ENCODE measurements at regions not wholly inside any gene's neighbourhood (a gene's known extent, or its start where the extent isn't known, plus 50 kb on each side); places are given as distances from the start of the nearest gene placed in this dataset.

DNA sequence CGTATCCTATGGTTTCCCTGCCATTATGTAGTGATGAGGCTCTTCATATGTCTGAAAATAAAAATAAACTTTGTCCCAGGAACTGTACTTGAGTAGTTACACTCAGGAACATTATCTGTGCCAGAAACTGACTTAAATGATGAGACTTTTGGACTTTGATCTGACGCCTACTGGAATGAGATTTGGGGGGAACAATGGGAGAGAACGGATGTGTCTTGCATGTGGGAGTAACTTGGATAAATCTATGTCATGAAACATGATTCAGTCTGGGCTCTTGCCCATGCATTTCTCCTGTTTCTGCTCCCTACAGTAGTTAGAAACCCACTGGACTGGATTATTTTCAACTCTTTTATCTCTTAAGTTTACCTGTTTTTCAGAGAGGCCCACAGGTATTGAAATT is 2351.4 kb downstream of the PCDH7 start:
- POLR2A ChIA-PET, result no interaction called here

DNA sequence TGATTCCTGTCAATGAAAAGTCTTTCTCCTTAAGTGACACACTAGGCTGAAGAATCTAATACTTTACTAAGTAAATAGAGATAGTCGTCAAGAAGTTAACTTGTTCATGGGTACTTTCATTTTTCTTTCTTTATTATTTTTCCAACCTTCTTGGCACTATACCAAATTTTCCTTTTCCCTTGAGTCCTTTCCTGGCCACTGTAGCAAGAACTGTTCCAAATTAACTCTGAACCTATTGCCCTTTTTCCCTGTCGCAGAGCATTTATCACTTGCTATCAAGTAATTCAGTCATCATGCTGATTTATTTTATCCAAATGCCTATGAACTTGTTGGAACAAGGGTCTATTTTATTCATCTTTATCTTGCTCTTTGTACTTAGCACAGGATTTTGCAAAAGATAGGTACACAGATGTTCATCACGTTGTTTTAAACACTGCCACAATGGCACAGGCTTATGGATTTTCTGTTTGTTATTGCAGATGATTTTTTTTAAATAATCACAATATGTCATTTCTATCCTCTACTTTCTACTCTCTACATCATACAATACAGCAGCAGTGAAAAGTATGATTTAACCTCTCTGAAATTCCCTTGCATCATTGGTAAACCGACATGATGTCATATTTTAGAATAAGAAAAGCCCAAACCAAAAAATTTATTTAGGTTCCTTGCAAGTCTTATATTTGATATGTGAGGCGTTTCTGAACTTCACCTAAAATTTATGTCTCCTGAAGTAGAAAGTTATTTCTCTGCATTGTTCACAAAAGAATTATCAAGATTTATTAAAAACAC is 2352.3 kb downstream of the PCDH7 start:
- no peaks in the 10 kb centered on the region for H3K4me1 ChIP-seq (ENCODE audit: control insufficient read depth, insufficient read depth, low read length)
- H3K27me3 ChIP-seq (ENCODE audit: control insufficient read depth, insufficient read depth, low read length), result no peaks in the 10 kb centered on the region
- no TSS peak for BruUV-seq (replicated peaks)
- ATAC-seq (no peak), DNase-seq (ENCODE audit: low read depth, low spot score) (no peak)
- TF ChIP-seq TCF7L2 (IDR thresholded peaks at IDR 0.05; ENCODE audit: low read depth, low read length), result no peak
- no peak for TF ChIP-seq POLR2AphosphoS5 (IDR thresholded peaks at IDR 0.05; ENCODE audit: low read depth, low read length)
- no peak for TF ChIP-seq CTCF (IDR thresholded peaks at IDR 0.05)
- no peak for TF ChIP-seq SIN3A (IDR thresholded peaks at IDR 0.05; ENCODE audit: borderline replicate concordance, insufficient read depth, low read depth, low read length)
- TF ChIP-seq REST (IDR thresholded peaks at IDR 0.05; ENCODE audit: insufficient read depth in 1 of 2, low read depth in 2 of 2, low read length in 1 of 2), result no peak
- CTCF ChIA-PET, result no interaction called here
- no peaks in the 10 kb centered on the region for H3K9me3 ChIP-seq (ENCODE audit: control insufficient read depth, insufficient read depth, low read depth, low read length)
- H3K36me3 ChIP-seq (ENCODE audit: control insufficient read depth, insufficient read depth, low read length), result no peaks in the 10 kb centered on the region
- H3K27ac ChIP-seq (ENCODE audit: low read length), result no peak overlapping the region
- POLR2A ChIA-PET, result no interaction called here
- H3K4me3 ChIP-seq (ENCODE audit: low read depth in 2 of 2, low read length in 2 of 2), result no peak overlapping the region
- intact Hi-C loops (cut with micrococcal nuclease; ENCODE audit: unreplicated experiment), result no loop called here
- in situ Hi-C loops (cut with HindIII; ENCODE audit: low pct_unique_long_range_greater_than_20kb, low sequenced_read_pairs), result no loop called here

More for the DNA sequence above, 2351.4 kb downstream of the PCDH7 start:
- DNase-seq (ENCODE audit: low read depth, low spot score) (no peak), ATAC-seq (no peak)
- intact Hi-C loops (cut with micrococcal nuclease; ENCODE audit: unreplicated experiment) (no loop called here), in situ Hi-C loops (cut with HindIII; ENCODE audit: low pct_unique_long_range_greater_than_20kb, low sequenced_read_pairs) (no loop called here)
- TF ChIP-seq POLR2AphosphoS5 (IDR thresholded peaks at IDR 0.05; ENCODE audit: low read depth, low read length) (no peak), SIN3A (IDR thresholded peaks at IDR 0.05; ENCODE audit: borderline replicate concordance, insufficient read depth, low read depth, low read length) (no peak), REST (IDR thresholded peaks at IDR 0.05; ENCODE audit: insufficient read depth in 1 of 2, low read depth in 2 of 2, low read length in 1 of 2) (no peak), TCF7L2 (IDR thresholded peaks at IDR 0.05; ENCODE audit: low read depth, low read length) (no peak), CTCF (IDR thresholded peaks at IDR 0.05) (no peak)
- Histone ChIP-seq H3K36me3 (ENCODE audit: control insufficient read depth, insufficient read depth, low read length) (no peaks in the 10 kb centered on the region), H3K4me3 (ENCODE audit: low read depth in 2 of 2, low read length in 2 of 2) (no peak overlapping the region), H3K27ac (ENCODE audit: low read length) (no peak overlapping the region), H3K27me3 (ENCODE audit: control insufficient read depth, insufficient read depth, low read length) (no peaks in the 10 kb centered on the region), H3K4me1 (ENCODE audit: control insufficient read depth, insufficient read depth, low read length) (no peaks in the 10 kb centered on the region), H3K9me3 (ENCODE audit: control insufficient read depth, insufficient read depth, low read depth, low read length) (no peaks in the 10 kb centered on the region)
- BruUV-seq (replicated peaks), result no TSS peak
- CTCF ChIA-PET, result no interaction called here

All from Panc1 (cell line).